PC-3 (cell line): ENCODE measurements at regions not wholly inside any gene's neighbourhood (a gene's known extent, or its start where the extent isn't known, plus 50 kb on each side); places are given as distances from the start of the nearest gene placed in this dataset.

Experiments
- ATAC-seq: fragments of 200-7000 bp; cut with Tn5 transposase; 2 replicates; pipeline ENCODE4 v1.9.1; 2020; ENCODE audit warnings: mild to moderate bottlenecking, moderate library complexity
- BruUV-seq: library from RNA; stranded (reverse); fragments of 400-500 nt; replicated peaks from 2 replicates; lab custom pipeline; 2021; lab: Mats Ljungman, UMichigan
- CTCF ChIA-PET: fragments of 300-600 bp; sonication (Branson Sonifier 250); formaldehyde crosslinking; loops from one replicate; lab custom pipeline; 2022; ENCODE audit warnings: antibody characterized with exemption; lab: Charles Lee
- POLR2A ChIA-PET: fragments of 300-600 bp; sonication (Branson Sonifier 250); formaldehyde crosslinking; loops from one replicate; lab custom pipeline; 2022; ENCODE audit warnings: antibody characterized with exemption; ENCODE audit not compliant: unreplicated experiment; lab: Charles Lee
- DNase-seq: peaks from one replicate; pipeline ENCODE4 v3.0.0-alpha.2; 2015
- H2AFZ ChIP-seq: fragments of 300-600 bp; sonication (generic); 2 replicates; pipeline ENCODE4 v1.6.0; 2016; ENCODE audit warnings: antibody characterized with exemption, low read length
- H3F3A ChIP-seq: fragments of 300-600 bp; sonication (generic); one replicate; pipeline ENCODE4 v1.6.0; 2017; ENCODE audit warnings: antibody characterized with exemption, low read length, control low read depth, mild to moderate bottlenecking; ENCODE audit not compliant: unreplicated experiment
- H3K27ac ChIP-seq: fragments of 300-600 bp; sonication (generic); 2 replicates; pipeline ENCODE4 v1.5.1; 2016; ENCODE audit warnings: mild to moderate bottlenecking, low read length
- H3K27me3 ChIP-seq: fragments of 300-600 bp; sonication (generic); 2 replicates; pipeline ENCODE4 v1.6.1; 2016; ENCODE audit warnings: low read length, mixed read lengths
- H3K36me3 ChIP-seq: fragments of 300-600 bp; sonication (generic); 2 replicates; pipeline ENCODE4 v1.6.1; 2016; ENCODE audit warnings: low read depth, mixed run types, low read length, mixed read lengths
- H3K4me1 ChIP-seq: fragments of 300-600 bp; sonication (generic); 2 replicates; pipeline ENCODE4 v1.5.1; 2016; ENCODE audit warnings: low read length; ENCODE audit not compliant: insufficient read depth
- H3K4me2 ChIP-seq: fragments of 300-600 bp; sonication (generic); 2 replicates; pipeline ENCODE4 v1.6.0; 2016; ENCODE audit warnings: low read length
- H3K4me3 ChIP-seq: fragments of 300-600 bp; sonication (generic); 2 replicates; pipeline ENCODE4 v1.5.1; 2016; ENCODE audit warnings: mild to moderate bottlenecking, low read length, mixed read lengths
- H3K79me2 ChIP-seq: fragments of 300-600 bp; sonication (generic); 2 replicates; pipeline ENCODE4 v1.6.1; 2017; ENCODE audit warnings: low read length, mixed read lengths
- H3K9ac ChIP-seq: fragments of 300-600 bp; sonication (generic); 2 replicates; pipeline ENCODE4 v1.6.0; 2016; ENCODE audit warnings: mild to moderate bottlenecking, low read length
- H3K9me2 ChIP-seq: fragments of 300-600 bp; sonication (generic); replicated peaks from 2 replicates; pipeline ENCODE4 v1.6.1; 2016; ENCODE audit warnings: mixed run types, low read length, mixed read lengths
- H3K9me3 ChIP-seq: fragments of 300-600 bp; sonication (generic); 2 replicates; pipeline ENCODE4 v1.6.1; 2016; ENCODE audit warnings: low read length, mixed read lengths
- H4K20me1 ChIP-seq: fragments of 300-600 bp; sonication (generic); 2 replicates; pipeline ENCODE4 v1.6.1; 2016; ENCODE audit warnings: low read length, mixed read lengths
- EZH2 ChIP-seq: fragments of 300-600 bp; sonication (generic); IDR thresholded peaks from one replicate; pipeline ENCODE4 v1.6.1; 2017; ENCODE audit warnings: antibody characterized with exemption, mild to moderate bottlenecking, low read length; ENCODE audit not compliant: unreplicated experiment
- EZH2phosphoT487 ChIP-seq: fragments of 300-600 bp; sonication (generic); IDR thresholded peaks from 2 replicates; pipeline ENCODE4 v1.6.1; 2018; ENCODE audit warnings: mild to moderate bottlenecking, antibody characterized with exemption, low read length, borderline replicate concordance
- intact Hi-C: fragments of 100-400 bp; cut with micrococcal nuclease; formaldehyde crosslinking; loops from 2 replicates; pipeline ENCODE4 v1.9.0; 2023
- TF ChIP-seq, protein P1 (sequence below): fragments of 300-600 bp; sonication (generic); conservative IDR thresholded peaks from 2 replicates; pipeline ENCODE4 v1.5.1; 2017; ENCODE audit warnings: antibody characterized with exemption, low read depth, mild to moderate bottlenecking, low read length

DNA sequence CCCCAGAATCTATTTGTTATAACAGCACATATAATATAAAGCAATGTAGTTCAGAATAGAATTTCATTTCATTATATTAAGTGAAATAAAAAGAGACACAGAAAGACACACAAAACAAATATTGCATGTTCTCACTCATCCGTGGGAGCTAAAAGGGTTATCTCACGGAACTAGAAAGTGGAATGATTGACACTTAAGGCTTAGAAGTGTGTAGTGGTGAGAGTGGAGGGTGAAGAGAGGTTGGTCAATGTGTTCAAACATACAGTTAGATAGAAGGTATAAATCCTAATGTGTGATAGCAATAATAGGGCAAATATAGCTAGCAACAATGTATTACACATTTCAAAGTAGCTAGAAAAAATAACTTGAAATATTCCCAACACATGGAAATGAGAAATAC is 1001.7 kb upstream of the TMPRSS15 start:
- H3K4me3 ChIP-seq: no peak overlapping the region
- CTCF ChIA-PET: no interaction called here
- DNase-seq (no peak), ATAC-seq (no peak)
- no peaks in the 10 kb centered on the region for H3K79me2 ChIP-seq
- H2AFZ ChIP-seq: no peak overlapping the region
- no peaks in the 10 kb centered on the region for H4K20me1 ChIP-seq
- H3K4me1 ChIP-seq: no peaks in the 10 kb centered on the region
- TF ChIP-seq, protein P1, sequence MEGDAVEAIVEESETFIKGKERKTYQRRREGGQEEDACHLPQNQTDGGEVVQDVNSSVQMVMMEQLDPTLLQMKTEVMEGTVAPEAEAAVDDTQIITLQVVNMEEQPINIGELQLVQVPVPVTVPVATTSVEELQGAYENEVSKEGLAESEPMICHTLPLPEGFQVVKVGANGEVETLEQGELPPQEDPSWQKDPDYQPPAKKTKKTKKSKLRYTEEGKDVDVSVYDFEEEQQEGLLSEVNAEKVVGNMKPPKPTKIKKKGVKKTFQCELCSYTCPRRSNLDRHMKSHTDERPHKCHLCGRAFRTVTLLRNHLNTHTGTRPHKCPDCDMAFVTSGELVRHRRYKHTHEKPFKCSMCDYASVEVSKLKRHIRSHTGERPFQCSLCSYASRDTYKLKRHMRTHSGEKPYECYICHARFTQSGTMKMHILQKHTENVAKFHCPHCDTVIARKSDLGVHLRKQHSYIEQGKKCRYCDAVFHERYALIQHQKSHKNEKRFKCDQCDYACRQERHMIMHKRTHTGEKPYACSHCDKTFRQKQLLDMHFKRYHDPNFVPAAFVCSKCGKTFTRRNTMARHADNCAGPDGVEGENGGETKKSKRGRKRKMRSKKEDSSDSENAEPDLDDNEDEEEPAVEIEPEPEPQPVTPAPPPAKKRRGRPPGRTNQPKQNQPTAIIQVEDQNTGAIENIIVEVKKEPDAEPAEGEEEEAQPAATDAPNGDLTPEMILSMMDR: no peak
- TF ChIP-seq EZH2: no peak
- TF ChIP-seq EZH2phosphoT487: no peak
- BruUV-seq: no TSS peak
- no peaks in the 10 kb centered on the region for H3F3A ChIP-seq
- H3K4me2 ChIP-seq: no peak overlapping the region
- H3K9me3 ChIP-seq: no peaks in the 10 kb centered on the region
- no peak overlapping the region for H3K27ac ChIP-seq
- H3K9ac ChIP-seq: no peak overlapping the region
- H3K36me3 ChIP-seq: no peaks in the 10 kb centered on the region
- POLR2A ChIA-PET: no interaction called here
- H3K27me3 ChIP-seq: no peaks in the 10 kb centered on the region
- H3K9me2 ChIP-seq: no peaks in the 10 kb centered on the region
- intact Hi-C loops: no loop called here

DNA sequence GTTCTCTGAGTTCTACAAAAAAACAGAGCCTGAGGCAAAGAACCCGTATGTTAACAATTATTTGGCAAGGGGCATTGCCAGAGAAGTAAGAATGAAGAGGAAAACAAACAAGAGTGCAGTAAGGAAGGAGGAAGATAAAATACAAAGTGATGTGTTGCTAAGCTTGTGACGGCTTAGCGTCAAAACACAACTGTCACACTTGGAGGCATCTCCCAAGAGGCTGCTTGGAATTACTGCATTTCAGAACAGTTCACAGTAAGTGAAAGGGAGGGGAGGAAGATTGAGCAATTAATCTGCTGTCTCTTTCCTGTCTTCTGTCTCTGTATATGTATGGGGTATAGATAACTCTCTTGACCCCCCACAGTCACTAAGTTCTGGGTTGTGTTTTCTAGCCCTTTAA is 1017.0 kb upstream of the TMPRSS15 start:
- Histone ChIP-seq H3K27me3 (no peaks in the 10 kb centered on the region), H3K79me2 (no peaks in the 10 kb centered on the region), H4K20me1 (no peaks in the 10 kb centered on the region), H3K4me1 (no peaks in the 10 kb centered on the region), H3F3A (no peaks in the 10 kb centered on the region), H3K9ac (no peak overlapping the region), H3K4me3 (no peak overlapping the region), H2AFZ (no peak overlapping the region), H3K27ac (no peak overlapping the region), H3K9me2 (no peaks in the 10 kb centered on the region), H3K4me2 (no peak overlapping the region), H3K9me3 (0 out of 2 replicates have a peak, but pooled peaks cover 14% of the 10 kb centered on the region), H3K36me3 (no peaks in the 10 kb centered on the region)
- ATAC-seq: no peak
- CTCF ChIA-PET: no interaction called here
- POLR2A ChIA-PET: no interaction called here
- intact Hi-C loops: no loop called here
- TF ChIP-seq EZH2: no peak
- TF ChIP-seq, protein P1: no peak
- TF ChIP-seq EZH2phosphoT487: no peak
- no TSS peak for BruUV-seq
- no peak for DNase-seq

DNA sequence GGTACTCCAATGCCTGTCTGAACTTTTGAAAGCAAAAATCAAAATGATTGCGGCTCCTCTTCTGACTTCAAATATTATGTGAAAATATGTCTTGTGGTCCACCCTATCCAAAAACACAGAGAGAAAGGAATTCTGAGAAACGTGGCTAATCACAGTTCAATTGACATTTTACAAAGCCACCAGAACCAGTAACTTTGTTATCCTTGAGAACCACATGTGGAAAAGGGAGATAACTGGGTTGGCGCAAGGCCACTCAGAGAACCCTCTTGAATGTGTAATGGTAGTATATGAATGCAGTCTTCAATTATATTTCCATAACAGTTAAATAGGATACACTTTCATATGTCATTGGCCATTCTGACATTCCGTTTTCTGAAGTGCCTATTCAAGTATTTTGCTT is 1030.0 kb upstream of the TMPRSS15 start:
- H3K27ac ChIP-seq: no peak overlapping the region
- no peaks in the 10 kb centered on the region for H3K27me3 ChIP-seq
- TF ChIP-seq EZH2: no peak
- TF ChIP-seq EZH2phosphoT487: no peak
- TF ChIP-seq, protein P1: no peak
- H3K4me1 ChIP-seq: no peaks in the 10 kb centered on the region
- ATAC-seq (no peak), DNase-seq (no peak)
- no peak overlapping the region for H3K4me3 ChIP-seq
- H3K9me3 ChIP-seq: no peaks in the 10 kb centered on the region
- H3K79me2 ChIP-seq: no peaks in the 10 kb centered on the region
- no peaks in the 10 kb centered on the region for H3K9me2 ChIP-seq
- H4K20me1 ChIP-seq: no peaks in the 10 kb centered on the region
- no peaks in the 10 kb centered on the region for H3K36me3 ChIP-seq
- H3F3A ChIP-seq: no peaks in the 10 kb centered on the region
- ChIA-PET CTCF (no interaction called here), POLR2A (no interaction called here)
- no peak overlapping the region for H2AFZ ChIP-seq
- H3K9ac ChIP-seq: no peak overlapping the region
- no TSS peak for BruUV-seq
- H3K4me2 ChIP-seq: no peak overlapping the region
- intact Hi-C loops: no loop called here
